B cell (primary cell): ENCODE measurements at regions not wholly inside any gene's neighbourhood (a gene's known extent, or its start where the extent isn't known, plus 50 kb on each side); places are given as distances from the start of the nearest gene placed in this dataset.

Experiments used
- ATAC-seq: fragments of 200-7000 bp; cut with Tn5 transposase; one replicate; pipeline ENCODE4 v1.10.0; 2021; ENCODE audit warnings: low read depth, mild to moderate bottlenecking, moderate number of reproducible peaks, moderate library complexity
- CTCF ChIA-PET: fragments of 350-600 bp; sonication (Branson Sonifier 250); formaldehyde crosslinking; loops from one replicate; lab custom pipeline; 2021; ENCODE audit warnings: antibody characterized with exemption, inconsistent platforms; lab: Charles Lee
- POLR2A ChIA-PET: fragments of 350-600 bp; sonication (Branson Sonifier 250); formaldehyde crosslinking; loops from one replicate; lab custom pipeline; 2021; ENCODE audit warnings: antibody characterized with exemption; lab: Charles Lee
- DNase-seq: peaks from one replicate; pipeline ENCODE4 v3.0.0; 2013
- H2AFZ ChIP-seq: 2 replicates; pipeline ENCODE4 v1.6.1; 2012; ENCODE audit warnings: mild to moderate bottlenecking, low read depth, low read length; ENCODE audit not compliant: insufficient read depth, poor library complexity, severe bottlenecking
- H3K27ac ChIP-seq, 2 donors: 1 replicate in 1 of 2; 2 replicates in 1 of 2; pipeline ENCODE4 v1.5.1; 2012 to 2013; ENCODE audit warnings: low read length in 2 of 2, mild to moderate bottlenecking in 2 of 2, moderate library complexity in 1 of 2
- H3K27me3 ChIP-seq, 4 experiments: fragments of 200-600 bp in 1 of 4; sonication (generic) in 1 of 4; replicated peaks in 1 of 4; 1 replicate in 2 of 4; 2 replicates in 2 of 4; pipeline versions ENCODE4 v1.6.1 to v1.7.0; 2013 to 2016; ENCODE audit warnings: low read length in 3 of 4, mild to moderate bottlenecking in 2 of 4, mixed read lengths in 1 of 4, moderate library complexity in 1 of 4; ENCODE audit not compliant: insufficient read depth in 4 of 4, control insufficient read depth in 3 of 4; ENCODE audit errors: control extremely low read depth in 1 of 4
- H3K36me3 ChIP-seq, 2 experiments: replicated peaks in 1 of 2; 1 replicate in 1 of 2; 2 replicates in 1 of 2; pipeline versions ENCODE4 v1.6.1 to v1.7.1; 2013; ENCODE audit warnings: low read length in 1 of 2; ENCODE audit not compliant: insufficient read depth in 2 of 2, control insufficient read depth in 1 of 2; ENCODE audit errors: control extremely low read depth in 1 of 2, extremely low read depth in 1 of 2
- H3K4me1 ChIP-seq, 2 donors: fragments of 200-600 bp in 1 of 2; sonication (generic) in 1 of 2; 1 replicate in 1 of 2; 2 replicates in 1 of 2; pipeline versions ENCODE4 v1.5.1 to v1.6.1; 2013 to 2017; ENCODE audit warnings: low read length in 2 of 2; ENCODE audit not compliant: control insufficient read depth in 2 of 2, insufficient read depth in 2 of 2
- H3K4me2 ChIP-seq: replicated peaks from 2 replicates; pipeline ENCODE3; 2012; ENCODE audit warnings: mild to moderate bottlenecking, low read depth, low read length; ENCODE audit not compliant: poor library complexity, severe bottlenecking
- H3K4me3 ChIP-seq, 5 experiments: fragments of 200-600 bp in 1 of 5; sonication (generic) in 1 of 5; 1 replicate in 3 of 5; 2 replicates in 2 of 5; pipeline versions ENCODE4 v1.5.1 to v1.7.0; 2011 to 2016; ENCODE audit warnings: low read length in 4 of 5, mild to moderate bottlenecking in 4 of 5, low read depth in 2 of 5, control low read depth in 1 of 5, moderate library complexity in 1 of 5; ENCODE audit not compliant: insufficient read depth in 1 of 5; ENCODE audit errors: control extremely low read depth in 1 of 5, extremely low read depth in 1 of 5
- H3K79me2 ChIP-seq: fragments of 200-600 bp; sonication (generic); one replicate; pipeline ENCODE4 v1.6.0; 2016; ENCODE audit warnings: low read length; ENCODE audit not compliant: control insufficient read depth, insufficient read depth
- H3K9ac ChIP-seq: fragments of 200-600 bp; sonication (generic); 2 replicates; pipeline ENCODE4 v1.6.1; 2017; ENCODE audit warnings: mild to moderate bottlenecking, low read length, moderate library complexity
- H3K9me3 ChIP-seq, 3 donors: one replicate each; pipeline versions ENCODE4 v1.6.1 to v1.7.1; 2013; ENCODE audit warnings: low read length in 2 of 3; ENCODE audit not compliant: control insufficient read depth in 2 of 3, insufficient read depth in 1 of 3; ENCODE audit errors: control extremely low read depth in 1 of 3
- H4K20me1 ChIP-seq: 2 replicates; pipeline ENCODE4 v1.6.0; 2012; ENCODE audit warnings: mild to moderate bottlenecking, low read length; ENCODE audit not compliant: insufficient read depth, control insufficient read depth, poor library complexity, severe bottlenecking
- H3K27ac Mint-ChIP-seq: one replicate; pipeline ENCODE4 v1.8.0; 2021; ENCODE audit warnings: mixed read lengths
- H3K27me3 Mint-ChIP-seq: one replicate; pipeline ENCODE4 v1.8.0; 2021; ENCODE audit warnings: mixed read lengths
- H3K4me1 Mint-ChIP-seq: one replicate; pipeline ENCODE4 v1.8.0; 2021; ENCODE audit warnings: mixed read lengths
- H3K4me3 Mint-ChIP-seq: one replicate; pipeline ENCODE4 v1.8.0; 2021; ENCODE audit warnings: mixed read lengths
- H3K9me3 Mint-ChIP-seq: one replicate; pipeline ENCODE4 v1.8.0; 2022; ENCODE audit warnings: mixed read lengths; ENCODE audit not compliant: insufficient read depth
- CTCF ChIP-seq: fragments of 200-600 bp; IDR thresholded peaks from one replicate; pipeline ENCODE4 v1.8.0; 2022; ENCODE audit warnings: antibody characterized with exemption, mild to moderate bottlenecking
- EZH2 ChIP-seq: IDR thresholded peaks from 2 replicates; pipeline ENCODE4 v1.6.1; 2012; ENCODE audit warnings: borderline replicate concordance, low read depth, mild to moderate bottlenecking, moderate library complexity, low read length; ENCODE audit not compliant: insufficient read depth, poor library complexity, severe bottlenecking
- WGBS: methylation state at CpG from one replicate; pipeline ENCODE4 v1.1.5; 2013; ENCODE audit warnings: missing lambda C conversion rate; ENCODE audit not compliant: insufficient coverage; 5-methylcytosine and 5-hydroxymethylcytosine counted together
- intact Hi-C: fragments of 100-400 bp; cut with micrococcal nuclease; formaldehyde crosslinking; loops from one replicate; pipeline ENCODE4 v1.10.0; 2022

DNA sequence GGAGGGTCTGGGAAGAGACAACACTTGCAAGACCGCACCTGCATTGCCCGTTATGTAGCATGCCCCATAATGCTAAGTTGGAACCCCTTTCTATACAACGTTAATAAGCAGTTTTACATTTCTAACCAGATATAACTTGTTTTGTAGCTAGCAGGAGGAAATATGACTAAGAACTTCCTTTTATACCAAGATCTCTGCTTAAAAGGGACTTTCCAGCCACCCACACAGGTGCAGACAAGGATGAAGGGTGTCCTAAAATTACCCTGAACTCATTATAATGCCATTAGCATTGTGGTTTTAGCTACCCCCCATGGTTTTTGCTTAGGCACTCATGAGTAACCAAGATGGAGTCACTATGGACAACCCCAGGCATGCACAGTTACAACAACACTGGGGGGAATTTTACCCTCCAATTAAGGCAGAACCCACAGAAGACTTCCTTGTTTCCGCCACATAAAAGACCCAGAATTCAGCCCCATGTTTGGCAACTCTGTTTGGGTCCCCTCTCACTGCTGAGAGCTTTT lies 362.8 kb downstream of the CBLN2 start:
- ATAC-seq (peak; percentile 81), DNase-seq (peak; percentile 70)
- Mint-ChIP-seq H3K27ac (peak overlapping the region; percentile 89), H3K4me3 (peak overlapping the region; percentile 60), H3K9me3 (no peaks in the 10 kb centered on the region), H3K4me1 (peaks cover 17% of the 10 kb centered on the region), H3K27me3 (no peaks in the 10 kb centered on the region)
- ChIA-PET CTCF (interaction anchor here (1.7 kb wide), 1 partner anchor 9 kb away, joined by 4 read pairs; no protein-coding TSS in a partner anchor), POLR2A (no interaction called here)
- H3K27me3 ChIP-seq = no peaks in the 10 kb centered on the region
- peaks cover 7 to 13% of the 10 kb centered on the region in 2 donors for H3K4me1 ChIP-seq
- peak overlapping the region; percentile 67 to 77 for H3K27ac ChIP-seq
- H3K4me3 ChIP-seq = no peak overlapping the region
- no peaks in the 10 kb centered on the region for H3K36me3 ChIP-seq
- H2AFZ ChIP-seq = no peak overlapping the region
- peak overlapping the region; percentile 28 for H3K4me2 ChIP-seq
- peaks cover 0 to 6% (median 2%) of the 10 kb centered on the region in 3 donors for H3K9me3 ChIP-seq
- TF ChIP-seq EZH2 (no peak), CTCF (no peak)
- no peak overlapping the region for H3K9ac ChIP-seq
- intact Hi-C loops = no loop called here
- no peaks in the 10 kb centered on the region for H4K20me1 ChIP-seq
- H3K79me2 ChIP-seq = no peaks in the 10 kb centered on the region
- no CpG with 5 or more reads among the region's 4 CpGs for WGBS

DNA sequence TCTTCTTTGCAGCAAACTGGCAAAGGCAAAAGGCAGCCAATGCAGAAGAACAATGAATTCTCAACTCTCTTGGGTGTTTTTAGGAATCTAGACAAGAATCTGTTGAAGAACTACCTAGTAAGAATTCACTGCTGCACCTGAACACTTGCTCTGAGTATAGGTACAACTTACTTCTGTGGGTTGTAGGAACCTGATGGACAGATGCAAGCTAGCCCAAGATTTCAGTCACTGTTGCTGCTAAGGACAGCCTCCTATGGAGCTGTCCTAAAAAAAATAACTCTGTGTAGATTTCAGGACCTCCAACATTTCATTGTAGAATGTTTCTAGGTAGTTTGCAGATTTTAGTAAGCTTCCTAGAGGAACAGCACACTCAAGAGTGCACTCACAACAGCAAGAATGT lies 363.5 kb downstream of the CBLN2 start:
- H3K27me3 Mint-ChIP-seq = no peaks in the 10 kb centered on the region
- H3K4me2 ChIP-seq = peak overlapping the region; percentile 28
- intact Hi-C loops = no loop called here
- POLR2A ChIA-PET = no interaction called here
- no peak overlapping the region for H3K9ac ChIP-seq
- H3K36me3 ChIP-seq = no peaks in the 10 kb centered on the region
- H3K9me3 Mint-ChIP-seq = no peaks in the 10 kb centered on the region
- H3K4me1 Mint-ChIP-seq = peaks cover 17% of the 10 kb centered on the region
- CTCF ChIA-PET = interaction anchor here (1.7 kb wide), 1 partner anchor 9 kb away, joined by 4 read pairs; no protein-coding TSS in a partner anchor
- H3K27ac ChIP-seq = peak overlapping the region; percentile 67 to 77
- DNase-seq = peak; percentile 6
- no peaks in the 10 kb centered on the region for H4K20me1 ChIP-seq
- TF ChIP-seq CTCF = no peak
- no peaks in the 10 kb centered on the region for H3K27me3 ChIP-seq
- peak overlapping the region; percentile 89 for H3K27ac Mint-ChIP-seq
- H3K4me3 ChIP-seq = no peak overlapping the region
- no peak for ATAC-seq
- H3K4me1 ChIP-seq = peaks cover 7 to 13% of the 10 kb centered on the region in 2 donors
- peaks cover 0 to 6% (median 2%) of the 10 kb centered on the region in 3 donors for H3K9me3 ChIP-seq
- no peak overlapping the region for H2AFZ ChIP-seq
- no peaks in the 10 kb centered on the region for H3K79me2 ChIP-seq
- peak overlapping the region; percentile 60 for H3K4me3 Mint-ChIP-seq
